ENCODE measurements at regions not wholly inside any gene's neighbourhood (a gene's known extent, or its start where the extent isn't known, plus 50 kb on each side); places are given as distances from the start of the nearest gene placed in this dataset.

DNA sequence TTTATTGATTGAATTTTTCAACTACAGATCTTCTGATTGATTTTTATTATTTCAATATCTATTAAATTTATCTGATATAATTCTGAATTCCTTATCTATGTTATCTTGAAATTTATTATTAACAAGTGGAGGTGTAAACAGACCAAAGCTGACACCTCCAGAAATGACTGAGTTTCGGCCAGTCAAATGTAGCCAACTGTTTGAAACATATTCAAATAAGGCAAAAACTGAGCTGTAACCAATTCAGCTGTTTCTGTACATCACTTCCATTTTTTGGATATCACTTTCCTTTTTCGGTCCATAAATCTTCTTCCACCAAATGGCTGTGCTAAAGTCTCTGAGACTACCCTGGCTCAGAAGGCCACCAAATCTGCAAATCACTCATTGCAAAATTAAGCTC, 2127.3 kb upstream of the AGA start:
- ATAC-seq (ENCODE audit: insufficient read depth, low read depth): no peak
- no peak overlapping the region for H3K4me3 ChIP-seq (ENCODE audit: low read depth in 1 of 2, low read length in 2 of 2)
- no peak overlapping the region for H3K9ac ChIP-seq (ENCODE audit: low read depth, low read length)
- H3K27ac ChIP-seq (ENCODE audit: low read length): no peak overlapping the region
- H3K4me2 ChIP-seq (ENCODE audit: insufficient read depth, low read length): no peak overlapping the region
- no peaks in the 10 kb centered on the region for H3K79me2 ChIP-seq (ENCODE audit: insufficient read depth, low read length)
- H3K4me1 ChIP-seq (ENCODE audit: insufficient read depth, low read length): no peaks in the 10 kb centered on the region
- DNase-seq: no peak
- H4K20me1 ChIP-seq (ENCODE audit: insufficient read depth, low read length): no peaks in the 10 kb centered on the region
- no peaks in the 10 kb centered on the region for H3K9me3 ChIP-seq (ENCODE audit: insufficient read depth, low read length, severe bottlenecking)
- no peaks in the 10 kb centered on the region for H3K27me3 ChIP-seq (ENCODE audit: insufficient read depth, low read length, poor library complexity)
- no peak for TF ChIP-seq EZH2 (IDR thresholded peaks at IDR 0.05; ENCODE audit: borderline replicate concordance, low read depth, low read length, severe bottlenecking)
- no peak overlapping the region for H2AFZ ChIP-seq (ENCODE audit: low read depth, low read length)
- no peaks in the 10 kb centered on the region for H3K36me3 ChIP-seq (ENCODE audit: insufficient read depth, low read length)

DNA sequence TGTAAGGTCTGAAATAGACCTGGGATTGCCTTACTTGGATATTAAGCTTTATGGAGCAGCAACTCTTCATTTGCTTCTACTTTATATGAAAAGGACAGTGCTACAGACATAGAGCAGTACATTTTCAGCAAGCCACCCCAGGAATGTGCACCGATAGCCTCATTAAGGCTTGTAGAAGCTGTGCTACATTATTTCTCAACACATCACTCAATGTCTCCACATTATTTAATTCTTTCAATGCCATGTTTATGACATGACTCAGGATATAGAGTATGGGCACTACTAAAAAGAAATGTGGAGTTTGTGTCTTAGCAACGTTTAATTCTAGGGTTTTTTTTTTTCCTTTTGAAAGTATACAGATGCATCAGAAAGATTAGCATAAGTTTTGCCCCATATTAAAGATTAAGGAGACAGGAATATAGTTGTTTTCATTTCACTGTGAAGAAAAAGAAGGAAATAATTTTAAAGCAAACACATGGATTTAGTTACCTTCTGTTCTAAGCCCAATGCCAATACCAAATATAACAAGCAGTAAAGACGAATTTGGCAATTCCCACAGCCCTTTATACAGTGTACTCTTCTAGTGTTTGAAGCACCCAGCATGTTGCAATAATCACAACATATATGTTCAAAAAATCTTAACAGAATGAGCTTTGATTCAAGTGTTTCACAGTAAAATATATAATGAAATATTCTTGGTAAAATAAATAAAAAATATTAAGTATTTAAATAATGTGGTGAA, 2140.1 kb upstream of the AGA start:
- no peak for DNase-seq
- Histone ChIP-seq H3K4me3 (ENCODE audit: low read depth in 1 of 2, low read length in 2 of 2) (no peak overlapping the region), H3K9ac (ENCODE audit: low read depth, low read length) (no peak overlapping the region), H2AFZ (ENCODE audit: low read depth, low read length) (no peak overlapping the region), H3K36me3 (ENCODE audit: insufficient read depth, low read length) (no peaks in the 10 kb centered on the region), H3K4me1 (ENCODE audit: insufficient read depth, low read length) (no peaks in the 10 kb centered on the region), H3K79me2 (ENCODE audit: insufficient read depth, low read length) (no peaks in the 10 kb centered on the region), H3K9me3 (ENCODE audit: insufficient read depth, low read length, severe bottlenecking) (no peaks in the 10 kb centered on the region), H3K27ac (ENCODE audit: low read length) (no peak overlapping the region), H3K27me3 (ENCODE audit: insufficient read depth, low read length, poor library complexity) (no peaks in the 10 kb centered on the region), H4K20me1 (ENCODE audit: insufficient read depth, low read length) (no peaks in the 10 kb centered on the region), H3K4me2 (ENCODE audit: insufficient read depth, low read length) (no peak overlapping the region)
- no peak for TF ChIP-seq EZH2 (IDR thresholded peaks at IDR 0.05; ENCODE audit: borderline replicate concordance, low read depth, low read length, severe bottlenecking)
- no peak for TF ChIP-seq CTCF (IDR thresholded peaks at IDR 0.05; ENCODE audit: borderline replicate concordance, extremely low read depth, low read length, poor library complexity, severe bottlenecking)
- no peak for ATAC-seq (ENCODE audit: insufficient read depth, low read depth)

DNA sequence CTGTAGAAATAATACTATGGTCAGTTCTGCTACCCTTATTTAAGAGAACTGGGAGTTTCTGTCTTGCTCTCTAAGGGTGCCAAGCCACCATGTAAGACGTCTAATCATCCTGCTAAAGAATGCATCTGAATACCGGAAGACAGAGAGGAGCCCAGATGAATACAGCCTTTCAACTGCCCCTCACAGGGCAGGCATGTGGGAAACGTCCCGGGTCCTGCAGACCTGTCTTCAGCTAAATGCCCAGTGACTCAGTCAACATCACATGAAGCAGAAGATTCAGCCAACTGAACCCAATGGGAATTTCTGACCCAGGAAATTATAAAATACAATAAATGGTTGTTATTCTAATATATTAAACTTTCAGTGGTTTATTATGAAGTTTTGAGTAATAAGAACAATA, 2141.0 kb upstream of the AGA start:
- no peak overlapping the region for H3K4me3 ChIP-seq (ENCODE audit: low read depth in 1 of 2, low read length in 2 of 2)
- H3K79me2 ChIP-seq (ENCODE audit: insufficient read depth, low read length): no peaks in the 10 kb centered on the region
- H3K4me1 ChIP-seq (ENCODE audit: insufficient read depth, low read length): no peaks in the 10 kb centered on the region
- no peak overlapping the region for H2AFZ ChIP-seq (ENCODE audit: low read depth, low read length)
- ATAC-seq (ENCODE audit: insufficient read depth, low read depth) (no peak), DNase-seq (no peak)
- H3K36me3 ChIP-seq (ENCODE audit: insufficient read depth, low read length): no peaks in the 10 kb centered on the region
- H3K27me3 ChIP-seq (ENCODE audit: insufficient read depth, low read length, poor library complexity): no peaks in the 10 kb centered on the region
- no peaks in the 10 kb centered on the region for H3K9me3 ChIP-seq (ENCODE audit: insufficient read depth, low read length, severe bottlenecking)
- H3K9ac ChIP-seq (ENCODE audit: low read depth, low read length): no peak overlapping the region
- no peaks in the 10 kb centered on the region for H4K20me1 ChIP-seq (ENCODE audit: insufficient read depth, low read length)
- H3K4me2 ChIP-seq (ENCODE audit: insufficient read depth, low read length): no peak overlapping the region
- no peak overlapping the region for H3K27ac ChIP-seq (ENCODE audit: low read length)
- TF ChIP-seq CTCF (IDR thresholded peaks at IDR 0.05; ENCODE audit: borderline replicate concordance, extremely low read depth, low read length, poor library complexity, severe bottlenecking) (no peak), EZH2 (IDR thresholded peaks at IDR 0.05; ENCODE audit: borderline replicate concordance, low read depth, low read length, severe bottlenecking) (no peak)

GRCh38 chr4:179584101-179584500, 2141.9 kb upstream of the AGA start:
- Histone ChIP-seq H4K20me1 (ENCODE audit: insufficient read depth, low read length) (no peaks in the 10 kb centered on the region), H3K4me3 (ENCODE audit: low read depth in 1 of 2, low read length in 2 of 2) (no peak overlapping the region), H3K27ac (ENCODE audit: low read length) (no peak overlapping the region), H3K4me2 (ENCODE audit: insufficient read depth, low read length) (no peak overlapping the region), H3K4me1 (ENCODE audit: insufficient read depth, low read length) (no peaks in the 10 kb centered on the region), H3K9me3 (ENCODE audit: insufficient read depth, low read length, severe bottlenecking) (no peaks in the 10 kb centered on the region), H3K79me2 (ENCODE audit: insufficient read depth, low read length) (no peaks in the 10 kb centered on the region), H2AFZ (ENCODE audit: low read depth, low read length) (no peak overlapping the region), H3K36me3 (ENCODE audit: insufficient read depth, low read length) (no peaks in the 10 kb centered on the region), H3K9ac (ENCODE audit: low read depth, low read length) (no peak overlapping the region), H3K27me3 (ENCODE audit: insufficient read depth, low read length, poor library complexity) (no peaks in the 10 kb centered on the region)
- TF ChIP-seq CTCF (IDR thresholded peaks at IDR 0.05; ENCODE audit: borderline replicate concordance, extremely low read depth, low read length, poor library complexity, severe bottlenecking) (no peak), EZH2 (IDR thresholded peaks at IDR 0.05; ENCODE audit: borderline replicate concordance, low read depth, low read length, severe bottlenecking) (no peak)
- DNase-seq: no peak
- no peak for ATAC-seq (ENCODE audit: insufficient read depth, low read depth)
